ENCODE measurements at regions not wholly inside any gene's neighbourhood (a gene's known extent, or its start where the extent isn't known, plus 50 kb on each side); places are given as distances from the start of the nearest gene placed in this dataset.
"Not testable (repeated sequence)": the region's sequence is repeated elsewhere in the genome, so short reads cannot be mapped to it uniquely, and the experiment has no call there.

DNA sequence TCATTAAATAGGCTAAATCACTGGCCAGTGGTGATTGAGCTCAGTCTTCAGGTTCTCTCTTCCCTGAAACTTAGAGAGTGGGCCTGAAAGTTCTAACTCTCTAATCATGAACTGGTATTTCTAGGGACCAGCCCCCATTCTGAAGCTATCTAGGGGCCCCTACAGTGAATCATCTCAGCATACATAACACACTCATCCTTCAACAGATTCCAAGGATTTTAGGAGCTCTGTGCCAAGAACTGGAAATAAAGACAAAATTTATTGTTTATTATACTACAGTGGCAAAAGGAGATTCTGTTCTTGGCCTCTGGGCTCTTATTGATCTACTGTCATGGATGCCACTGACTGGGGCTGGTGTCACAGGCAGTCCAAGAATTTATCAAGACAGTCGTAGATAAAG is 263.8 kb upstream of the IGFBP7 start:
- DNase-seq = peak; percentile 58

DNA sequence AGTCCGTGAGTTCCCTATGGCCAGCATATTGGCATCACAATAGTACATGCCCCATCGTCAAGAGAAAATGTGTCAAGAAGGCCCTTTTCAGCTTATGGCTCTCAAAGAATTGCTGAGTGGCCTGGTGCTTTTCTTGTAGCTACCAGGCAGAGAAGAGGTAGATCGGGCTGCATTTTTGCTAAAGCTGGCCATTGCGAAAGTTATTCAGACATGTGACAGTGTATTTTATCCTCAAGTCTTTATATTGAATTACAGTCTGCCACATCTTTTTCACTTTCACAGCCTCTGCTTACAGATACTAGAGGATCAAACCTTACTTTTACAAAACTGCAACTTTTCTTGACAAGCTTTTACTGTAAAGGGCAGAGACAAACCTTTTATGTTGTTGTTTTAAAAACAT is 261.5 kb upstream of the IGFBP7 start:
- DNase-seq = no peak

DNA sequence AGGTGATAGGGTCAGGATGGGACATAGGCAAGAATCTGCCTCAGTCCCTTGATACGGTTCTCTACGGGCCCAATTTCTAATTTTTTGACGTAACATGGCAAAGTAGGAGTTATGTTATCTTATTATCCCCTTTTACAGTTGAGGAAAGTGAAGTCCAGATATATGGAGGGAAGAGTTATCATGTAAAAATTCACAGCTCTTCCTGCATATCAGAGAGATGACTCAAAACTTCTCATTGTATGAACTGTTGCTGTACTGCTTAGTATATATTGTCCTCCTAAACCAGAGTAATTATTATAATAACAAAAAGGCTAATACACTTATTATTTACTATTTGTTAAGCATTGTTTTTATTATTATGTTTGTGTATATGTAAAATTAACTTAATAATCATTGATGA is 260.5 kb upstream of the IGFBP7 start:
- no peak for DNase-seq

DNA sequence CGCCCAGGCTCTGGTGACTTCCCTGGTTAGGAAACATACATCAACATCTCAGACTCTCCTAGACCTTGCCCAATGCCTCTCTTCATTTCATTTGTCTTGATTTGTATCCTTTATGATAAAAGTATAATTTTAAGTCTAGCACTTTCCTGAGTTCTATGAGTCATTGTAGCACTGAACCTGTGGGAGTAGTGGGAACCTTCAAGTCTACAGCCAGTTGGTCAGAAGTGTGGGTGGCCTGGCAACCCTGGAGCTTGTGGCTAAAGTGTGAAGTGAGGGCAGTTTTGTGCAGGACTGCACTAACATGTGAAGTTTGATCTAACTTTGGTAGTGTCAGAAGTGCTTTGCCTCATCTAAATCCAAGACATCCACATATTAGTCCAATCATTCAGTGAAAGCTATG is 259.3 kb upstream of the IGFBP7 start:
- DNase-seq = no peak

DNA sequence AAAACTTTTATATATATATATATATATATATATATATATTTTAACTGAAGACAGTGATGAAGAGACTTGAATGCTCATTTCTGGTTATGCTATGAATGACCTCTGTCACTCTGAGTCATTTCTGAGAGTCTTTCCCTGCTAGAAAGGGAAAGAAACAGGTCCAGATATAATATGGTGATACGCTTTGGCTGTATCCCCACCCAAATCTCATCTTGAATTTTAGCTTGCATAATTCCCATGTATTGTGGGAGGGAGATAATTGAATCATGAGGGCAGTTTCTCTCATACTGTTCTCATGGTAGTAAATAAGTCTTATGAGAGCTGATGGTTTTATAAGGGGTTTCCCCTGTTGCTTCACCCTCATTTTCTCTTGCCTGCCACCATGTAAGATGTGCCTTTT is 254.1 kb upstream of the IGFBP7 start:
- DNase-seq = no peak

DNA sequence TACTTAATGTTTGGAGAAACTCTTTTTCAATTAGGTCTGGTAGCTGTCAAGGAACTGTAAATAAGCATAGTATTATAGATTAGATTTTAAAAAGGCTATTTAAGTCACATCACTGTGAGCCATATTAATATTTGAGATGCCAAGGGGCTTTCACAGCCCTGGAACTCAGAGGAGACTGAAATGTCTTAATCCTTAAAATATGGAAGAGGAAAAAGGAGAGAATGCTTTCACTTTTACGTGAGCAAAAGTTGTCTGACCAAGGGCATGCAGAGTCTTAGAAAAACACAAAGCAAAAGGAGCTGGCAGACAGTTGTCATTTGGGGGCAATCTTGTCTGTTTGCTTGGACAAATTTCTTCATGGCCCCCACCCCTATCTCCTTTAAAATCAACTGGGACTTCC is 253.2 kb upstream of the IGFBP7 start:
- no peak for DNase-seq

DNA sequence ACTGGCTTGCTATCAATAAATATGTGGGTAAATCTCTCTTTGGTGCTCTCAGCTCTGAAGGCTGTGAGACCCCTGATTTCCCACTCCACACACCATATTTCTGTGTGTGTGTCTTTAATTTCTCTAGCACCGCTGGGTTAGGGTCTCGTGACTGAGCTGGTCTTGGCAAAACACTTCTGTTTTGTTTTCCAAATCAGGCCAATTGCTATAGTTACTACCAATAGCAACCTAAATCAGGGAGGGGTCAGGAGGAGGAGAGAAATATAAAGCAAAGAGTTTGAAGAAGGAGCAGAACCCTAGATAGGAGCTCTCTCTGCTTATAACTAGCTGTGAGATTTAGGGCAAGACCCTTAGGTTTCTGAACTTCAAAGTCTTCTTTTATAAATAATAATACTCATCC is 250.5 kb upstream of the IGFBP7 start:
- no peak for DNase-seq

DNA sequence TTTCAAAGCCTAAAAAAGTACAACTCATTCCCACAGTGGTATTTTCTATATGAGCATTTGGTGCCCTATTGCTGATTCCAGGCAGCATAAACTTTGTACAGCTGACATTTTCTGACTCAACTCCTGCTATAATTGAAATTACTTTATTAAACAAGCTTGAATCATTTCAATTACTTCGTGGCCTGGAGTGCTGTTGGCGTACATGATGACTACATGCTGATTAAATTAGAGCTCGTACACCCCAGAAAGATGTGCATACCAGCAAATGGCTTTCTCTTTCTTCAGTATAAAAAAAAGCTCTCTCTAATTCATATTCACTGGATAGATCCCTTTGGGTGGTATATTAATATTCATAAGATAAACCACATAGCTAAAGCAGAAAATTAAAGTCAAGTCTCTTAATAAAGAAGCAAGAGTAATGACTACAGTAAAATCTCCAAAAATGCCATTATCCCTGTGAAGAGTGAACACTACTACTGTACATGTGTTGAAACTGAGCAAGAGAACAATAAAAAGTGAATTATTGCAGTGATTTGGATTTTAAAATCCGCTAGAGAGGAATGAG is 245.0 kb upstream of the IGFBP7 start:
- no peak for DNase-seq

DNA sequence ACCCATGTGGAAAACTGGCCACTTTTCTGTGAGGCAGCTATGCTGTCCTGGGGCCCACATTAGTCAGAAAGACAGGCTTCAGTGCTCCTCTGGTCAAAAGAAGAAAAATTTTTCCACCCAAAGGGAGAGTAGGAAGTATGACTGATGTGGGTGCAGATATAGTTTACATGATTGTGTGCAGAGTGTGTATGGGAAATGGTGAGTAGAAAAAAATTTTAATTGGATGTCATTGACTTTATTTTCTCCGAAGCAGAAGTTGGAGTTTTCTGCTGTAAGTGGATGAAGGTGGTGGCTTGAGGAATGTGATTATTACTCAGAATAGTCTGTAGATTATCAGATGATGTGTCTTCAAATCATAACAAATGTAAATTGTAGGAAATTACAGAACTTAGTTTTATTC is 241.5 kb upstream of the IGFBP7 start:
- DNase-seq = no peak

DNA sequence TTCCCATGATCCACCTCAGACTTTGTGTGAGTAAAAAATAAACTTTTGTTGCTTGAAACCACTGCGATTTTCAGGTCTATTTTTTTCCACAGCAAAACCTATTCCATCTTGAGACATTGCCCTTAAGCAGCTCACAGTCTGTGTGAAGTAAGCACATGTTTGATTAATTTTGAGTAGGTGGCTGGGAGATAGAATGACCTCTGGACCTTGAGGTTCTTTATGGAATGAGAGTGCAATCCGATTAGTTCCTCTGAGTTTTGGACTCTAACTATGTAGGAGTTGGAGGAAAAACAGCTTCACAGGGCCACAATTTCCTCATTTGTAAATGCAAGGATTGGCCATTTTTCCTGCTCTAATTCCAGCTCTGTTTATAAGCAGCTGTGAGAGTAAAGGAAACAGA is 234.1 kb upstream of the IGFBP7 start:
- DNase-seq = peak; percentile 2

DNA sequence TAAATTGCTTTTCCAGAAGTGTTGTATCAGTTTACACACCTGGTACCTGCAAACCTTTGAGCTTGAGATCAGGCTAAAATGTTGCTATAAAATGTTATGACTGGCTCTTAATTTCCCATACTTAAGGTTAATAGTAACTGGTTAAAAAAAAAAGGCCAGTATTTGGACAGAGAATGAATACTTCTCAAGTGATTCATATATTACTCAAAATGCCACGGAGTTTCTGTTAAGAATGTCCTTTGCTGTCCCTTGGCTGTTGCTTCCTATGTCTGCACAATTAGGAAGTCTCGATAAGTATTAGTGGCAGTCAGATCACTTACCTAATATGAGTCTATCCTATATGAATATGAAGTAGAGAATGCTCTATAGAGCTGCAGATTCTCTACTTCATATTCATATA is 232.2 kb upstream of the IGFBP7 start:
- peak; percentile 25 for DNase-seq

DNA sequence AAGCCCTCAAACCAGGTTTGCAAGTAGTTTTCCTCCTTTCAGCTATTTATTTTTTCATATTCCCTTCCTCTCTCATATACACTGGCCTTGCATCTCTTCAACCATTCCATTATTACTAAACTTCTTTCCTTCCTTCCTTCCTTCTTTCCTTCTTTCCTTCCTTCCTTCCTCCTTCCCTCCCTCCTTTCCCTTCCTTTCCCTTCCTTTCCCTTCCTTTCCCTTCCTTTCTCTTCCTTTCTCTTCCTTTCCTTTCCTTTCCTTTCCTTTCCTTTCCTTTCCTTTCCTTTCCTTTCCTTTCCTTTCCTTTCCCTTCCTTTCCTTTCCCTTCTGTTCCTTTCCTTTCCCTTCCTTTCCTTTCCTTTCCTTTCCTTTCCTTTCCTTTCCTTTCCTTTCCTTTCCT is 228.7 kb upstream of the IGFBP7 start:
- DNase-seq = not testable (repeated sequence)

DNA sequence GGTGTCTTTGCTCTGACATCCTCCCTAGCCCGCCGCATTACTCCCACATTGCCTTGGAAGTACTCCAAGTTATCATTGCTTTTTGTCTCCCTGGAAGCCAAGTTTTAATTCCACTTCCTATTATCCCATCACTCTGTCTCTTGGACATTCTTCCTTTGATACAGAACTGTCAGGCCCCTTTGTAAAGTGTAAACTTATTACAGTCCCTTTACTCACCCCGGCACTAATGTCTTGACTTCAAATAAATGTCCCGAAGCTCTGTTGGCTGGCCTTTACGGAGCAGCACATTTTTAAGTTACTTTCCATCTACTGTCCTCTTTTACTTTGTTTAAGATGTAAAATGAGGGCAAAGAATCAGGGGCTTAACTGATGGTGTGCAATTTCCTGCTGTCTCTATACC is 223.5 kb upstream of the IGFBP7 start:
- no peak for DNase-seq

DNA sequence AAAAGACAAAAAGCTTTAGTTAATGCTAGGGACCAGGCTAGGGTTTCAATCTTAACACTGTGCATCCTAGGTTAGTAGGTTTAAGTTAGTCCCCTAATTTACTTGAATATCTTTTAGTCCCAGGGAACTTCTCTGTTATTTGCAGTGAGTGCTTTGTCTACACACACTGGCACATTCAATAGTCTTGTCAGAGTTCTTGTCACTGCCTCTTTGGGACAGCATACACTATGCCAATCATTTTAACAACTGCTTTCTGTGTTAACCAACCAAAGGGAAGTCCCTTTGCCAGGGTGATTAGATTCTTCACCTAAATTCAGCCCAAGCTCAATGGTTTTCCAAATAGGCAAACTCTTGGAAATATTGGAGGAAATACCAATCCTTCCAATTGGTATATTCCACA is 221.8 kb upstream of the IGFBP7 start:
- DNase-seq = no peak

DNA sequence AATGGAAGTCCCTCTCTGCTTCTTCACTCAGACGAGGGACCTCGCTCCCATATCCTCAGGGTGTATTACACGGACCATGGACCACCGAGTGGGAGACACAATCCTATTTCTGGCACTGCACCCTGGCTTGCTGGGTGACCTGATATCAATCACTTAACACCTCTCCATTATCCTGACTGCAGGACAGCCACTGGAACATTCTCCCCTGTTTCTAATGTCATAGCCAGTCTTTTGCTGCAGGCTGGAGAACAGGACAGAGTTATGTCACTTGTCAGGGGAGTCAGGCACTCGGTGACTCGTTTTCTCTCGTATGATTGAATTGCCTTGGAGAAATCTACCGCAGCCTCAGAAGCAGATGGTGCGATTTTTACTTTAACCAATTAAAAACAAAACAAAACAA is 219.1 kb upstream of the IGFBP7 start:
- DNase-seq = no peak

DNA sequence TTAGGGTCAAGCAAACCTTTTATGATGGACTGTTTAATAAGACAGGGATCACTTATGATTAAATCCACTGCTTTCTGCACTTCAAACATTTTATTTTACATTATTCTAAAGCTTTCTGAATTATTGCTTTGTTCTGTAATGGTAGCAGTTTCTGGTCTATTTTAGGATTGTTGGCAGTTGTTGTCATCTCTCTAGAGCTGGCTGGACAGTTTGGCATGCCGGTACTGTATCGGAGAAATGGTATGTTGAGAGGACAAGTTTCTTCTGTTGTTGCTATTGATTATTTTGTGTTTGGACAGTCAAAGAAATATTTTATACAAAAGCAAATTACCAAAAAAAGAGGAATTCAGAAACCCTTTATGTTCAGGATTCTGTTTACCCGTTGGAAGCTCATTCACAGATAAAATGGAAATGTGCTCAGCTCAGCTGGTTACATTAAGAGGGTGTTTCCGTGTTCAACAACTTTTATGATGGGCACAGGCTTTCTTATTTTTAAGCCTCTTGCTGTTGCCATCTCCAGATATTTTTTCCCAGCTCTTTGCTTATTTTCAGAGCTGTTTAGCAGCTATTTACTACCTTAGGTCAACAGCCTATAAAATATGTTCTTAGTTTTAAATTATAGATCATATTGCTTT is 214.6 kb upstream of the IGFBP7 start:
- DNase-seq = no peak

DNA sequence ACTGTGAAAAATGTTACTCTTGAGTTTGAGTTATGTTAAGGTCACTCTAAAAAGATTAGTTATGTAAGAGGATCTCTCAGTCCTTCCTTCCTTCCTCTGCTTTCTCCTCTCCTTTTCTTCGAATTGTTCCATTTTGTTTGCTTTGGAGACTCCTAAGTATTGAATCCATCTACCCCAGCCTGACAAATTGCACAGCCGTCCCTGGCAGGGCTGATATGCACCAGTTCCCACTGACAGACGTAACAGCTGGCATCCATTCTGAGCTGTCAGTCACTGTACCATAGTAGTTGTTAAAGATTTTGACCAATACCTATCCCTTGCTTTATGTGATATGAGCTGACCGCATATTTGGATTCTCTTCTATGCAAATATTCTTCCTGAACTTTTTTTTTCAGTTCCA is 210.7 kb upstream of the IGFBP7 start:
- DNase-seq = no peak

DNA sequence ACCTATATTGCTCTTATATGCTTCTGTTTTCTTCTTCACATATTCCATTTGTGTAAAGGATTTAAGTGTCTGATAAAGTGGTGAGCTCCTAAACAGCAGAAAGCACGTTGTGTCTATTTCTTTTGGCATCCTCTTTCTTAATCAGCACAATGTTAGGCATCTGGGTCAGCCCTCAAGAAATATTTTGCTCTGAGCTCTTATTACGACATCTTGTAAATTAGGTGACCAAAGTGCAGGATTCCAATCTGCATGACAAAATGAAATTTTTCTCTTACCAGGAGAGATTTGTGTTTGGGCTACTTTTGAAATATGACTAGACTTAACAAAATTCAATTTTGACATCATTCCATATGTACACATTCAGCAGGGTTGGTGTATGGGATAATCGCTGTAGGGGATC is 210.0 kb upstream of the IGFBP7 start:
- peak; percentile 17 for DNase-seq

DNA sequence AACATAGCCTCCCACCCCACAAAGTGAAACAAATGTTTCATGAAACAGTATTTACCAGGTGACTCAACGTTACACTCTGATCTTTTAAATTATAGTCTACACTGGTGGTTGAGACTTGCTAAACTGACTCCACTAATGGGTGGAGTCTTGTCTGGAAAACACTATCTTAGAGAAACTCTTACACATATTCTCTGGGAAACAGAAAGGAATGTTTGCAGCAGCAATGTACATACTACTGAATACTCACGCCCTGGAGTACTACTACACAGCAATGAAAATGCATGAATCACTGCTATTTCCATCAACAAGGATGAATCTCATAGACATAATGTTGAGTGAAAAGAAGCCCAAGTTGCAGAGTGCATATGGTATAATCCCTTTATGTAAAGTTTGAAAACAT is 208.5 kb upstream of the IGFBP7 start:
- no peak for DNase-seq

DNA sequence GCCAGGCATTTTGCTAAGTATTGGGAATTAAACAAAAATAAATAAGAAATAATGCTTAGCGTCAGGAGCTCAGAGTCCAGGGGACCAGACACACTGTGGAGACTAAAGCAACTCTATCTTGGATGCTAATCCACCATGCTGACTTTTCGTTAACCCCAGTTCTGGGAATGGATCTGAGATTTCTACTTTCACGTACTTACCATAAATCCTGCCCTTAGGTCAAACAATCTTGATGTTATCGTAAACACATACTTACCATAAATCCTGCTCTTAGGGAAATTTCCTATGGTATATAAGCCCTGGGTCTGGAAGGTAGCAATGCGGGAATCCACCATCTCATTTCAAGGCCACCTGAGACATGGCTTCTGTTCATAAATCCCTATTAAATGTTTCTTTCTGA is 204.5 kb upstream of the IGFBP7 start:
- no peak for DNase-seq

DNA sequence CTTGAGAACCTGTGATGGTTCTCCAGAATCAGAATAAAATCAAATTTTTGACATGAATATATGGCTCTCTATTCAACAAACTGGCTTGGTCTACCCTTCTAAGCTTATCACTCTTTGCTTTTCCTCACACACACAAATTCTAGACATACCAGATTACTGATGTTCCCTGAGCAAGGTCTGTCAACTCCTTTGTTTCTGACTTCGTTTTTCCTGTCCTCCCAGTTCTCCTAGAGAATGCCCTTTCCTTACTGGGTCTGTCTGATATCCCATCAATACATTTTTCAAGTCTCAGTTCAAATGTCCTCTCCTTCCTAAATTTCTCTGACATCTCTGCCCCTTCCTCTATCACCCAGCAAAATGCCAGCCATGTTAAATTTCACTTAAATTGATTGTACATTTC is 202.1 kb upstream of the IGFBP7 start:
- DNase-seq = no peak

DNA sequence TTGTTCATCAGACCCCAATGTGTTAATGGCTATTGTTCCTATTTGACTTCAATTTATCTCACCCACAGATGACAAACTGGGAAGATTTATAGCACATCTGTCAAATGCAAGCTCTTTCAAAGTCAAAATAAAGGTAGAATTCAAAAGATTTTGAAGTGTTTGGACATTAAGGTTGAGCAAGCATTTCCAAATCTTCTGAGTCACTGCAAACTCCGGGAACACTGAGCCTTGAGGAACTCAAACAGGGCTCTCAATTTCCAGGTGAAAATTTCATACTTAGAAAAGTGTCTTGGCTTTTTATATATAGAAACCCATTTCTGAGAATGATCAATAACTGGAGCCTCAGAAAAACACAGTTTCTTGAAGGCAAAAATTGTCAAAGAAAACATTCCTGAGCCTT is 199.5 kb upstream of the IGFBP7 start:
- DNase-seq = no peak

DNA sequence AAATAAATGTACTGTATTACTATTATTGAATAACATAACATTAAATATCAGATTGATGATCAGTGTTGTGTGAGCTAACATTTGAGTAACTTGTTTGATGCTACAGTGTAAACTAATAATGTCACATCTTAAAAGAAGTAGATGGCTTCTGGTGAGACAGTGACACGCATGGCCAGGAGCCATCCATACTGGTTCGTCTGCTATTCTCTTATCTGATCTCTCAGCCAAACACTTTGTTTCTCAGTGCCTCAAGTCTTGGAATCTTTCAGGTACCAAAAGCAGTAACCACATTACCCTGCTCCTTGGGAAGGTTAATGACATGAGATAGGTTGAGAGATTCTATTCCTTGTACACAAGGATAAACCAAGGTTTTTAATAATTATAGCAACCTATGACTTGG is 198.1 kb upstream of the IGFBP7 start:
- DNase-seq = no peak

DNA sequence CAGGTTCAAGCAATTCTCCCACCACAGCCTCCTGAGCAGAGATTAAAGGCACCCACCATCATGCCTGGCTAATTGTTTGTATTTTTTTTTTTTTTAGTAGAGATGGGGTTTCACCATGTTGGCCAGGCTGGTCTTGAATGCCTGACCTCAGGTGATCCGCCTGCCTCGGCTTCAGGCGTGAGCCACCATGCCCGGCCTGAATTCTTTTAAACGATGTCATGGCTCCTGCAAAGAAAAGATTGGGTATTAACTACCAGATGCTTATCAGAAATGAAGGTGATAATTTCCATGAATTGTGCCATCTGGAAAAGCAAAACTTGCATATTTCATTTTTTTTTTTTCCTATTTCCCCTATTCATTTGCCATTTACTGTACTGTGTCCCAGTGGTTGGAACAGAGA is 195.7 kb upstream of the IGFBP7 start:
- no peak for DNase-seq

DNA sequence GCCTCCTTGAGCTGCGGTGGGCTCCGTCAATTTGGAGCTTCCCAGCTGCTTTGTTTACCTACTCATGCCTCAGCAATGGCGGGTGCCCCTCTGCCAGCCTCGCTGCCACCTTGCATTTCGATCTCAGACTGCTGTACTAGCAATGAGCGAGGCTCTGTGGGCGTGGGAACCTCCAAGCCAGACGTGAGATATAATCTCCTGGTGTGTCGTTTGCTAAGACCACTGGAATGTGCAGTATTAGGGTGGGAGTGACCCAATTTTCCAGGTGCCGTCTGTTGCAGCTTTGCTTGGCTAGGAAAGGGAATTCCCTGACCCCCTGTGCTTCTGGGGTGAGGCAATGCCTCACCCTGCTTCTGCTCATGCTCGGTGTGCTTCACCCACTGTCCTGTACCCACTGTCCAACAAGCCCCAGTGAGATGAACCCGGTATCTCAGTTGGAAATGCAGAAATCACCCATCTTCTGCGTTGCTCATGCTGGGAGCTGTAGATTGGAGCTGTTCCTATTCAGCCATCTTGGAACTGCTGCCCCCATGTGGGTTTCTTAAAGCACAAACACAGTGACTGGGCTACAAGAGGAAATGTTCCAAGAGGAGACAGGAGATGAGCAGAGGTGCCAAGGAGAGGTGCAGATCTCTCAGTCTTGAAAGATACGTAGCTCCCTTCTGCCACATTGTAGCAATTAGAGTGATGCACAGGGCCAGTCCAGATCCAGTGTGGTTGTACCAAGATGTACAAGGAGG is 193.0 kb upstream of the IGFBP7 start:
- DNase-seq = no peak

Measured in fibroblast of upper back skin (primary cell).